Activated naive CD4-positive, alpha-beta T cell treated with anti-CD3 and anti-CD28 coated beads for 36 hours (primary cell): ENCODE measurements at regions not wholly inside any gene's neighbourhood (a gene's known extent, or its start where the extent isn't known, plus 50 kb on each side); places are given as distances from the start of the nearest gene placed in this dataset.

Experiments
- CTCF ChIA-PET: fragments of 350-600 bp; sonication (Branson Sonifier 250); formaldehyde crosslinking; loops from one replicate; lab custom pipeline; 2021; ENCODE audit warnings: antibody characterized with exemption; lab: Charles Lee
- DNase-seq: peaks from one replicate; pipeline ENCODE4 v3.0.0-alpha.2; 2020
- H3K27ac Mint-ChIP-seq: one replicate; pipeline ENCODE4 v1.8.0; 2021; ENCODE audit warnings: mild to moderate bottlenecking, mixed read lengths
- H3K27me3 Mint-ChIP-seq: one replicate; pipeline ENCODE4 v1.8.0; 2021; ENCODE audit warnings: low read depth, mixed read lengths
- H3K36me3 Mint-ChIP-seq: one replicate; pipeline ENCODE4 v1.8.0; 2021; ENCODE audit warnings: low read depth, mixed read lengths
- H3K4me1 Mint-ChIP-seq: one replicate; pipeline ENCODE4 v1.8.0; 2021; ENCODE audit warnings: low read depth, mixed read lengths
- H3K4me3 Mint-ChIP-seq: one replicate; pipeline ENCODE4 v1.8.0; 2021; ENCODE audit warnings: mild to moderate bottlenecking, moderate library complexity, mixed read lengths
- H3K9me3 Mint-ChIP-seq: one replicate; pipeline ENCODE4 v1.8.0; 2021; ENCODE audit warnings: mixed read lengths
- intact Hi-C: fragments of 100-400 bp; cut with micrococcal nuclease; formaldehyde crosslinking; loops from one replicate; pipeline ENCODE4 v1.15.1; 2023

DNA sequence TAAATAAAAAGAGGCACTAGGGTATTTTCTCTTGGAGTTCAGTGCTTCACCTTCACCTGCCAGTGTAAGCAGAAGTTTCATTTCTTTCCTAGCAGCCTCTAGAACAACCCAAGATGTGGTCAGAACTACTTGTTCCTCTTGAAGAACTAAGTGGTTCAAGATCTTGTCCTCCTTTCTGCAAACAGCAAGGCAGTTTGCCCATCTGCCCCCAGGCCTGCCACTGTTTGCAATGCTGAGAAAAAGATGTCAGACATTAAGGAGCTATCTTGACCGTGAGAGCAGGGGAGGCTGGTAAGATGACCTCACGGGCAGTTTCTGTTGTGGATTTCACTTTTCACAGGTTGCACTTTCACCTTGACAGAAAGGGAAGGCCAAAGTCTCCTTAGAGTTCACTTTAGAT is 52.0 kb upstream of the KLF4 start:
- no peak overlapping the region for H3K4me3 Mint-ChIP-seq
- H3K4me1 Mint-ChIP-seq = no peaks in the 10 kb centered on the region
- H3K9me3 Mint-ChIP-seq = no peaks in the 10 kb centered on the region
- H3K27ac Mint-ChIP-seq = no peak overlapping the region
- DNase-seq = no peak
- H3K27me3 Mint-ChIP-seq = peaks cover 4% of the 10 kb centered on the region
- CTCF ChIA-PET = no interaction called here
- no peaks in the 10 kb centered on the region for H3K36me3 Mint-ChIP-seq
- intact Hi-C loops = no loop called here

GRCh38 chr9:107540164-107540561 is 50.6 kb upstream of the KLF4 start:
- intact Hi-C loops = no loop called here
- CTCF ChIA-PET = no interaction called here
- DNase-seq = no peak

GRCh38 chr9:107539427-107540163 is 50.0 kb upstream of the KLF4 start:
- Mint-ChIP-seq H3K9me3 (no peaks in the 10 kb centered on the region), H3K4me3 (no peak overlapping the region), H3K4me1 (no peaks in the 10 kb centered on the region), H3K27ac (no peak overlapping the region), H3K36me3 (no peaks in the 10 kb centered on the region), H3K27me3 (no peaks in the 10 kb centered on the region)
- CTCF ChIA-PET = no interaction called here
- no peak for DNase-seq
- intact Hi-C loops = no loop called here

More at GRCh38 chr9:107540164-107540561, 50.6 kb upstream of the KLF4 start:
- H3K27me3 Mint-ChIP-seq = peaks cover 3% of the 10 kb centered on the region
- no peak overlapping the region for H3K4me3 Mint-ChIP-seq
- H3K4me1 Mint-ChIP-seq = no peaks in the 10 kb centered on the region
- H3K36me3 Mint-ChIP-seq = no peaks in the 10 kb centered on the region
- no peak overlapping the region for H3K27ac Mint-ChIP-seq
- H3K9me3 Mint-ChIP-seq = no peaks in the 10 kb centered on the region
